ENCODE measurements at regions not wholly inside any gene's neighbourhood (a gene's known extent, or its start where the extent isn't known, plus 50 kb on each side); places are given as distances from the start of the nearest gene placed in this dataset.

GRCh38 chr14:83583201-83583600 lies 1946.7 kb upstream of the FLRT2 start:
- Histone ChIP-seq H3K4me2 (ENCODE audit: unreplicated experiment) (no peak overlapping the region), H3K4me1 (ENCODE audit: insufficient read depth) (no peaks in the 10 kb centered on the region), H3K36me3 (ENCODE audit: low read depth) (no peaks in the 10 kb centered on the region), H3K9me3 (ENCODE audit: low read depth) (peaks cover 3% of the 10 kb centered on the region), H4K20me1 (ENCODE audit: insufficient read depth) (no peaks in the 10 kb centered on the region), H2AFZ (no peak overlapping the region), H3K9ac (no peak overlapping the region), H3F3A (ENCODE audit: insufficient read depth) (no peaks in the 10 kb centered on the region), H3K79me2 (ENCODE audit: insufficient read depth) (no peaks in the 10 kb centered on the region), H3K27me3 (replicated peaks; ENCODE audit: insufficient read depth) (no peaks in the 10 kb centered on the region), H3K27ac (no peak overlapping the region), H3K4me3 (no peak overlapping the region), H3K9me2 (ENCODE audit: insufficient read depth) (no peaks in the 10 kb centered on the region)
- TF ChIP-seq EZH2 (IDR thresholded peaks at IDR 0.05; ENCODE audit: insufficient read depth, poor library complexity, severe bottlenecking): no peak
- in situ Hi-C loops (cut with MboI): no loop called here
- DNase-seq: no peak

GRCh38 chr14:83594874-83595273 lies 1935.1 kb upstream of the FLRT2 start:
- DNase-seq: no peak
- Histone ChIP-seq H3K4me1 (ENCODE audit: insufficient read depth) (no peaks in the 10 kb centered on the region), H4K20me1 (ENCODE audit: insufficient read depth) (no peaks in the 10 kb centered on the region), H3K27ac (no peak overlapping the region), H3F3A (ENCODE audit: insufficient read depth) (no peaks in the 10 kb centered on the region), H3K79me2 (ENCODE audit: insufficient read depth) (no peaks in the 10 kb centered on the region), H3K36me3 (ENCODE audit: low read depth) (no peaks in the 10 kb centered on the region), H3K9ac (no peak overlapping the region), H3K4me2 (ENCODE audit: unreplicated experiment) (no peak overlapping the region), H3K9me2 (ENCODE audit: insufficient read depth) (no peaks in the 10 kb centered on the region), H3K27me3 (replicated peaks; ENCODE audit: insufficient read depth) (no peaks in the 10 kb centered on the region), H2AFZ (no peak overlapping the region), H3K9me3 (ENCODE audit: low read depth) (no peaks in the 10 kb centered on the region), H3K4me3 (no peak overlapping the region)
- in situ Hi-C loops (cut with MboI): no loop called here
- TF ChIP-seq EZH2phosphoT487 (IDR thresholded peaks at IDR 0.05; ENCODE audit: insufficient read depth, low read depth) (no peak), EZH2 (IDR thresholded peaks at IDR 0.05; ENCODE audit: insufficient read depth, poor library complexity, severe bottlenecking) (no peak)
- WGBS, 2 experiments (ENCODE audit: low coverage in 1 of 2, low lambda C conversion rate in 2 of 2, missing lambda C conversion rate in 2 of 2): 66 to 68% methylated on average over 13 of the region's 13 CpGs

GRCh38 chr14:83607682-83608081 lies 1922.3 kb upstream of the FLRT2 start:
- no peak for DNase-seq
- Histone ChIP-seq H3K9me2 (ENCODE audit: insufficient read depth) (no peaks in the 10 kb centered on the region), H3K27me3 (replicated peaks; ENCODE audit: insufficient read depth) (no peaks in the 10 kb centered on the region), H3K4me3 (no peak overlapping the region), H3K36me3 (ENCODE audit: low read depth) (no peaks in the 10 kb centered on the region), H3K9ac (no peak overlapping the region), H3K27ac (no peak overlapping the region), H3K4me2 (ENCODE audit: unreplicated experiment) (no peak overlapping the region), H2AFZ (no peak overlapping the region), H4K20me1 (ENCODE audit: insufficient read depth) (no peaks in the 10 kb centered on the region), H3K9me3 (ENCODE audit: low read depth) (no peaks in the 10 kb centered on the region), H3K79me2 (ENCODE audit: insufficient read depth) (no peaks in the 10 kb centered on the region), H3F3A (ENCODE audit: insufficient read depth) (no peaks in the 10 kb centered on the region), H3K4me1 (ENCODE audit: insufficient read depth) (no peaks in the 10 kb centered on the region)
- 40 to 61% methylated on average over 7 to 9 of the region's 9 CpGs for WGBS, 2 experiments (ENCODE audit: low coverage in 1 of 2, low lambda C conversion rate in 2 of 2, missing lambda C conversion rate in 2 of 2)
- TF ChIP-seq EZH2phosphoT487 (IDR thresholded peaks at IDR 0.05; ENCODE audit: insufficient read depth, low read depth): no peak
- no peak for TF ChIP-seq EZH2 (IDR thresholded peaks at IDR 0.05; ENCODE audit: insufficient read depth, poor library complexity, severe bottlenecking)
- in situ Hi-C loops (cut with MboI): no loop called here

- H3K27ac ChIP-seq: no peak overlapping the region
- no peaks in the 10 kb centered on the region for H3K9me2 ChIP-seq (ENCODE audit: insufficient read depth)
- H3K4me1 ChIP-seq (ENCODE audit: insufficient read depth): no peaks in the 10 kb centered on the region
- no peaks in the 10 kb centered on the region for H3F3A ChIP-seq (ENCODE audit: insufficient read depth)
- DNase-seq: no peak
- TF ChIP-seq EZH2phosphoT487 (IDR thresholded peaks at IDR 0.05; ENCODE audit: insufficient read depth, low read depth): no peak
- TF ChIP-seq EZH2 (IDR thresholded peaks at IDR 0.05; ENCODE audit: insufficient read depth, poor library complexity, severe bottlenecking): no peak
- no peak overlapping the region for H3K4me3 ChIP-seq
- H3K9me3 ChIP-seq (ENCODE audit: low read depth): no peaks in the 10 kb centered on the region
- no peaks in the 10 kb centered on the region for H3K36me3 ChIP-seq (ENCODE audit: low read depth)
- in situ Hi-C loops (cut with MboI): no loop called here
- no peak overlapping the region for H3K9ac ChIP-seq
- H3K27me3 ChIP-seq (replicated peaks; ENCODE audit: insufficient read depth): no peaks in the 10 kb centered on the region
- no peak overlapping the region for H2AFZ ChIP-seq
- H3K4me2 ChIP-seq (ENCODE audit: unreplicated experiment): no peak overlapping the region
- WGBS, 2 experiments (ENCODE audit: low coverage in 1 of 2, low lambda C conversion rate in 2 of 2, missing lambda C conversion rate in 2 of 2): 8 to 9% methylated on average over 4 of the region's 4 CpGs
- H3K79me2 ChIP-seq (ENCODE audit: insufficient read depth): no peaks in the 10 kb centered on the region
- H4K20me1 ChIP-seq (ENCODE audit: insufficient read depth): no peaks in the 10 kb centered on the region
Measured at GRCh38 chr14:83611491-83611890, 1918.5 kb upstream of the FLRT2 start.

- Histone ChIP-seq H4K20me1 (ENCODE audit: insufficient read depth) (no peaks in the 10 kb centered on the region), H3K4me1 (ENCODE audit: insufficient read depth) (no peaks in the 10 kb centered on the region), H3K4me3 (no peak overlapping the region), H3K9me3 (ENCODE audit: low read depth) (no peaks in the 10 kb centered on the region), H3K4me2 (ENCODE audit: unreplicated experiment) (no peak overlapping the region), H3K27ac (no peak overlapping the region), H3F3A (ENCODE audit: insufficient read depth) (no peaks in the 10 kb centered on the region), H3K36me3 (ENCODE audit: low read depth) (no peaks in the 10 kb centered on the region), H3K9ac (no peak overlapping the region), H3K79me2 (ENCODE audit: insufficient read depth) (no peaks in the 10 kb centered on the region), H3K9me2 (ENCODE audit: insufficient read depth) (no peaks in the 10 kb centered on the region), H2AFZ (no peak overlapping the region), H3K27me3 (replicated peaks; ENCODE audit: insufficient read depth) (no peaks in the 10 kb centered on the region)
- no peak for DNase-seq
- in situ Hi-C loops (cut with MboI): no loop called here
- no peak for TF ChIP-seq EZH2phosphoT487 (IDR thresholded peaks at IDR 0.05; ENCODE audit: insufficient read depth, low read depth)
- no peak for TF ChIP-seq EZH2 (IDR thresholded peaks at IDR 0.05; ENCODE audit: insufficient read depth, poor library complexity, severe bottlenecking)
Measured at GRCh38 chr14:83611906-83612390, 1918.0 kb upstream of the FLRT2 start.
